CD4-positive, alpha-beta T cell treated with Interleukin-15 for 4 hours (primary cell): ENCODE measurements at regions not wholly inside any gene's neighbourhood (a gene's known extent, or its start where the extent isn't known, plus 50 kb on each side); places are given as distances from the start of the nearest gene placed in this dataset.

Experiments used
- DNase-seq: peaks from one replicate; pipeline ENCODE4 v3.0.0-alpha.2; 2020; ENCODE audit warnings: low spot score

GRCh38 chr2:236875906-236876505 lies 209.7 kb upstream of the COPS8 start:
- no peak for DNase-seq

- no peak for DNase-seq
Observed at GRCh38 chr2:236876642-236877041, 209.0 kb upstream of the COPS8 start.

- no peak for DNase-seq
Observed at GRCh38 chr2:236877972-236878371, 207.7 kb upstream of the COPS8 start.

- no peak for DNase-seq
Observed at GRCh38 chr2:236879416-236879963, 206.2 kb upstream of the COPS8 start.

- no peak for DNase-seq
Observed at GRCh38 chr2:236882074-236882473, 203.6 kb upstream of the COPS8 start.

- DNase-seq = no peak
Observed at GRCh38 chr2:236882930-236883329, 202.8 kb upstream of the COPS8 start.

GRCh38 chr2:236883819-236884218 lies 201.9 kb upstream of the COPS8 start:
- DNase-seq = no peak

GRCh38 chr2:236884569-236885175 lies 201.0 kb upstream of the COPS8 start:
- DNase-seq = no peak

- DNase-seq = no peak
Observed at GRCh38 chr2:236886456-236886855, 199.2 kb upstream of the COPS8 start.

GRCh38 chr2:236887531-236887930 lies 198.2 kb upstream of the COPS8 start:
- no peak for DNase-seq

- no peak for DNase-seq
Observed at GRCh38 chr2:236887953-236888793, 197.5 kb upstream of the COPS8 start.

GRCh38 chr2:236888794-236889780 lies 196.6 kb upstream of the COPS8 start:
- no peak for DNase-seq

GRCh38 chr2:236889791-236890704 lies 195.6 kb upstream of the COPS8 start:
- DNase-seq = no peak

- DNase-seq = no peak
Observed at GRCh38 chr2:236892721-236893120, 193.0 kb upstream of the COPS8 start.

- DNase-seq = no peak
Observed at GRCh38 chr2:236894791-236895190, 190.9 kb upstream of the COPS8 start.

GRCh38 chr2:236895497-236895896 lies 190.2 kb upstream of the COPS8 start:
- DNase-seq = no peak

GRCh38 chr2:236896688-236897087 lies 189.0 kb upstream of the COPS8 start:
- DNase-seq = no peak

- DNase-seq = no peak
Observed at GRCh38 chr2:236899146-236899545, 186.5 kb upstream of the COPS8 start.

GRCh38 chr2:236899950-236900640 lies 185.6 kb upstream of the COPS8 start:
- no peak for DNase-seq

- DNase-seq = no peak
Observed at GRCh38 chr2:236901956-236902355, 183.7 kb upstream of the COPS8 start.
